DND-41 (cell line): ENCODE measurements at regions not wholly inside any gene's neighbourhood (a gene's known extent, or its start where the extent isn't known, plus 50 kb on each side); places are given as distances from the start of the nearest gene placed in this dataset.

Experiments
- ATAC-seq: fragments of 200-7000 bp; cut with Tn5 transposase; 3 replicates; pipeline ENCODE4 v1.9.1; 2021; ENCODE audit warnings: low read depth; ENCODE audit not compliant: insufficient read depth
- DNase-seq: peaks from one replicate; pipeline ENCODE4 v3.0.0-alpha.2; 2020
- H2AFZ ChIP-seq: 2 replicates; pipeline ENCODE4 v1.6.0; 2012; ENCODE audit warnings: low read depth, low read length
- H3K27ac ChIP-seq: 2 replicates; pipeline ENCODE4 v1.5.1; 2012; ENCODE audit warnings: low read length, inconsistent platforms
- H3K27me3 ChIP-seq: fragments of 200-600 bp; sonication (generic); 2 replicates; pipeline ENCODE4 v1.6.0; 2012; ENCODE audit warnings: low read length, mild to moderate bottlenecking, inconsistent platforms; ENCODE audit not compliant: insufficient read depth, poor library complexity
- H3K36me3 ChIP-seq: 2 replicates; pipeline ENCODE4 v1.5.1; 2012; ENCODE audit warnings: low read length, inconsistent platforms; ENCODE audit not compliant: insufficient read depth
- H3K4me1 ChIP-seq: 2 replicates; pipeline ENCODE4 v1.5.1; 2012; ENCODE audit warnings: mild to moderate bottlenecking, low read length; ENCODE audit not compliant: insufficient read depth
- H3K4me2 ChIP-seq: 2 replicates; pipeline ENCODE4 v1.6.0; 2012; ENCODE audit warnings: mild to moderate bottlenecking, moderate library complexity, low read length, inconsistent platforms; ENCODE audit not compliant: insufficient read depth
- H3K4me3 ChIP-seq, 2 experiments: fragments of 200-600 bp in 1 of 2; shearing (Covaris generic) in 1 of 2; 2 replicates each; pipeline ENCODE4 v1.5.1; 2012 to 2016; ENCODE audit warnings: inconsistent platforms in 2 of 2, low read length in 2 of 2, mild to moderate bottlenecking in 2 of 2, low read depth in 1 of 2, moderate library complexity in 1 of 2
- H3K79me2 ChIP-seq: 2 replicates; pipeline ENCODE4 v1.6.0; 2012; ENCODE audit warnings: low read length, inconsistent platforms; ENCODE audit not compliant: insufficient read depth
- H3K9ac ChIP-seq: 2 replicates; pipeline ENCODE4 v1.6.0; 2012; ENCODE audit warnings: low read depth, mild to moderate bottlenecking, inconsistent platforms, low read length, moderate library complexity
- H3K9me3 ChIP-seq: 2 replicates; pipeline ENCODE4 v1.5.1; 2012; ENCODE audit warnings: low read length, moderate library complexity, mild to moderate bottlenecking, inconsistent platforms; ENCODE audit not compliant: insufficient read depth, severe bottlenecking
- H4K20me1 ChIP-seq: 2 replicates; pipeline ENCODE4 v1.6.0; 2012; ENCODE audit warnings: low read length; ENCODE audit not compliant: insufficient read depth
- CTCF ChIP-seq: IDR thresholded peaks from 2 replicates; pipeline ENCODE4 v1.5.1; 2012; ENCODE audit warnings: borderline replicate concordance, low read length, moderate library complexity, mild to moderate bottlenecking; ENCODE audit not compliant: poor library complexity, severe bottlenecking; ENCODE audit errors: extremely low read depth
- EZH2 ChIP-seq: IDR thresholded peaks from 3 replicates; pipeline ENCODE4 v1.6.1; 2012; ENCODE audit warnings: borderline replicate concordance, low read depth, mild to moderate bottlenecking, moderate library complexity, low read length, inconsistent platforms; ENCODE audit not compliant: severe bottlenecking

GRCh38 chr22:48695731-48696305 is 1131.9 kb downstream of the BRD1 start:
- DNase-seq = no peak
- H2AFZ ChIP-seq = no peak overlapping the region
- no peak overlapping the region for H3K4me3 ChIP-seq
- no peaks in the 10 kb centered on the region for H3K79me2 ChIP-seq
- TF ChIP-seq CTCF (no peak), EZH2 (no peak)
- no peaks in the 10 kb centered on the region for H3K36me3 ChIP-seq
- H3K27ac ChIP-seq = no peak overlapping the region
- no peak for ATAC-seq
- no peak overlapping the region for H3K4me2 ChIP-seq
- H3K9me3 ChIP-seq = no peaks in the 10 kb centered on the region
- H3K27me3 ChIP-seq = no peaks in the 10 kb centered on the region
- no peaks in the 10 kb centered on the region for H4K20me1 ChIP-seq
- no peaks in the 10 kb centered on the region for H3K4me1 ChIP-seq
- H3K9ac ChIP-seq = no peak overlapping the region

- H3K79me2 ChIP-seq = no peaks in the 10 kb centered on the region
- H3K4me2 ChIP-seq = no peak overlapping the region
- no peak overlapping the region for H3K4me3 ChIP-seq
- H3K9ac ChIP-seq = no peak overlapping the region
- no peaks in the 10 kb centered on the region for H3K27me3 ChIP-seq
- no peak overlapping the region for H3K27ac ChIP-seq
- TF ChIP-seq CTCF = no peak
- no peak for TF ChIP-seq EZH2
- H3K36me3 ChIP-seq = no peaks in the 10 kb centered on the region
- no peak for DNase-seq
- H4K20me1 ChIP-seq = no peaks in the 10 kb centered on the region
- no peak for ATAC-seq
- no peaks in the 10 kb centered on the region for H3K4me1 ChIP-seq
- no peak overlapping the region for H2AFZ ChIP-seq
- H3K9me3 ChIP-seq = no peaks in the 10 kb centered on the region
These were observed 1132.4 kb downstream of the BRD1 start for GRCh38 chr22:48695251-48695650.

- no peaks in the 10 kb centered on the region for H3K4me1 ChIP-seq
- no peaks in the 10 kb centered on the region for H3K27me3 ChIP-seq
- no peak overlapping the region for H2AFZ ChIP-seq
- no peak overlapping the region for H3K4me3 ChIP-seq
- H3K27ac ChIP-seq = no peak overlapping the region
- H4K20me1 ChIP-seq = no peaks in the 10 kb centered on the region
- DNase-seq (no peak), ATAC-seq (no peak)
- no peaks in the 10 kb centered on the region for H3K79me2 ChIP-seq
- no peak overlapping the region for H3K4me2 ChIP-seq
- no peaks in the 10 kb centered on the region for H3K9me3 ChIP-seq
- no peak overlapping the region for H3K9ac ChIP-seq
- no peaks in the 10 kb centered on the region for H3K36me3 ChIP-seq
- no peak for TF ChIP-seq EZH2
- no peak for TF ChIP-seq CTCF
These were observed 1133.3 kb downstream of the BRD1 start for GRCh38 chr22:48694296-48694883.
